Ovary (tissue), 3 donors: ENCODE measurements at regions not wholly inside any gene's neighbourhood (a gene's known extent, or its start where the extent isn't known, plus 50 kb on each side); places are given as distances from the start of the nearest gene placed in this dataset.

Experiments used
- CTCF ChIP-seq, 3 donors: fragments of 450-650 bp in 2 of 3; fragments of 200-600 bp in 1 of 3; IDR thresholded peaks; one replicate each; pipeline versions ENCODE4 v1.5.1 to v1.8.0; 2016 to 2022; ENCODE audit warnings: antibody characterized with exemption in 3 of 3, mild to moderate bottlenecking in 1 of 3
- EP300 ChIP-seq: sonication (generic); formaldehyde crosslinking; IDR thresholded peaks from one replicate; pipeline ENCODE4 v1.6.1; 2017; ENCODE audit warnings: antibody characterized with exemption
- donor health status: DM: no; HTN: no; CAD: no.

- TF ChIP-seq CTCF (IDR thresholded peaks at IDR 0.05): no peak
- TF ChIP-seq EP300: no peak
These were observed 212.1 kb downstream of the BMP2 start for GRCh38 chr20:6979621-6980020.
